PC-9 (cell line): ENCODE measurements at regions not wholly inside any gene's neighbourhood (a gene's known extent, or its start where the extent isn't known, plus 50 kb on each side); places are given as distances from the start of the nearest gene placed in this dataset.

Experiments
- CTCF ChIP-seq: fragments of 200-600 bp; sonication (generic); conservative IDR thresholded peaks from 2 replicates; pipeline ENCODE4 v1.6.1; 2017; ENCODE audit warnings: mixed run types, antibody characterized with exemption, mild to moderate bottlenecking, moderate library complexity
- EZH2 ChIP-seq: fragments of 200-600 bp; sonication (generic); IDR thresholded peaks from 2 replicates; pipeline ENCODE4 v1.8.0; 2017; ENCODE audit warnings: antibody characterized with exemption, low read depth

GRCh38 chr6:1227935-1228753 lies 83.8 kb upstream of the FOXQ1 start:
- TF ChIP-seq EZH2 = no peak
- TF ChIP-seq CTCF = no peak
